H9 (cell line): ENCODE measurements at regions not wholly inside any gene's neighbourhood (a gene's known extent, or its start where the extent isn't known, plus 50 kb on each side); places are given as distances from the start of the nearest gene placed in this dataset.

Source experiments
- DNase-seq: peaks from one replicate; pipeline ENCODE4 v3.0.0-alpha.2; 2017
- H2AFZ ChIP-seq: one replicate; pipeline ENCODE4 v1.6.1; 2013; ENCODE audit warnings: mild to moderate bottlenecking, low read length, control low read depth, moderate library complexity
- H2AK5ac ChIP-seq: 2 replicates; pipeline ENCODE4 v1.6.1; 2013; ENCODE audit warnings: low read length, control low read depth, mixed read lengths; ENCODE audit not compliant: insufficient read length
- H2BK120ac ChIP-seq: one replicate; pipeline ENCODE4 v1.6.1; 2013; ENCODE audit warnings: low read depth, mild to moderate bottlenecking, low read length, control low read depth, inconsistent platforms; ENCODE audit not compliant: poor library complexity, severe bottlenecking
- H2BK12ac ChIP-seq: 2 replicates; pipeline ENCODE4 v1.6.1; 2013; ENCODE audit warnings: low read length, control low read depth, mixed read lengths, low read depth; ENCODE audit not compliant: insufficient read length
- H2BK15ac ChIP-seq: 2 replicates; pipeline ENCODE4 v1.6.1; 2013; ENCODE audit warnings: low read depth, low read length, control low read depth
- H2BK20ac ChIP-seq: one replicate; pipeline ENCODE4 v1.6.1; 2013; ENCODE audit warnings: low read depth, mild to moderate bottlenecking, low read length, control low read depth, inconsistent platforms; ENCODE audit not compliant: poor library complexity, severe bottlenecking
- H2BK5ac ChIP-seq: 2 replicates; pipeline ENCODE4 v1.6.1; 2013; ENCODE audit warnings: low read length, control low read depth, mixed read lengths; ENCODE audit not compliant: insufficient read length
- H3K14ac ChIP-seq: 2 replicates; pipeline ENCODE4 v1.6.1; 2013; ENCODE audit warnings: low read length, control low read depth; ENCODE audit not compliant: insufficient read depth
- H3K18ac ChIP-seq: 2 replicates; pipeline ENCODE4 v1.6.1; 2013; ENCODE audit warnings: low read depth, mild to moderate bottlenecking, mixed read lengths, low read length, control low read depth; ENCODE audit not compliant: insufficient read length
- H3K23ac ChIP-seq: 2 replicates; pipeline ENCODE4 v1.6.1; 2013; ENCODE audit warnings: low read length, control low read depth, mixed read lengths, low read depth; ENCODE audit not compliant: insufficient read length
- H3K23me2 ChIP-seq: 2 replicates; pipeline ENCODE4 v1.6.1; 2013; ENCODE audit warnings: low read depth, mild to moderate bottlenecking, mixed read lengths, low read length, control low read depth; ENCODE audit not compliant: insufficient read length, poor library complexity, severe bottlenecking
- H3K27ac ChIP-seq: 2 replicates; pipeline ENCODE4 v1.5.1; 2013; ENCODE audit warnings: low read length, control low read depth, mixed read lengths, low read depth; ENCODE audit not compliant: insufficient read length
- H3K27me3 ChIP-seq: 2 replicates; pipeline ENCODE4 v1.6.1; 2013; ENCODE audit warnings: low read length, control low read depth, inconsistent platforms; ENCODE audit not compliant: insufficient read depth
- H3K4ac ChIP-seq: 2 replicates; pipeline ENCODE4 v1.6.1; 2013; ENCODE audit warnings: low read depth, mild to moderate bottlenecking, control low read depth, inconsistent platforms, low read length, moderate library complexity
- H3K4me1 ChIP-seq: 2 replicates; pipeline ENCODE4 v1.6.1; 2013; ENCODE audit warnings: low read length, control low read depth, inconsistent platforms; ENCODE audit not compliant: insufficient read depth
- H3K4me2 ChIP-seq: 2 replicates; pipeline ENCODE4 v1.6.1; 2013; ENCODE audit warnings: low read length, control low read depth, mixed read lengths; ENCODE audit not compliant: insufficient read length, insufficient read depth
- H3K56ac ChIP-seq: 2 replicates; pipeline ENCODE4 v1.6.1; 2013; ENCODE audit warnings: low read depth, mild to moderate bottlenecking, mixed read lengths, low read length, control low read depth; ENCODE audit not compliant: insufficient read length
- H3K79me1 ChIP-seq: 2 replicates; pipeline ENCODE4 v1.6.1; 2013; ENCODE audit warnings: low read depth, mild to moderate bottlenecking, moderate library complexity, low read length, control low read depth, inconsistent platforms; ENCODE audit not compliant: insufficient read depth, poor library complexity, severe bottlenecking
- H3K79me2 ChIP-seq: 2 replicates; pipeline ENCODE4 v1.6.1; 2013; ENCODE audit warnings: low read length, control low read depth, inconsistent platforms; ENCODE audit not compliant: insufficient read depth
- H3K9ac ChIP-seq: 2 replicates; pipeline ENCODE4 v1.6.1; 2013; ENCODE audit warnings: low read length, control low read depth, mixed read lengths; ENCODE audit not compliant: insufficient read length; ENCODE audit errors: extremely low read depth
- H3K9me3 ChIP-seq: one replicate; pipeline ENCODE4 v1.6.1; 2013; ENCODE audit warnings: low read depth, low read length, inconsistent platforms; ENCODE audit not compliant: control insufficient read depth
- H3T11ph ChIP-seq: one replicate; pipeline ENCODE4 v1.6.1; 2013; ENCODE audit warnings: mild to moderate bottlenecking, low read length, control low read depth, inconsistent platforms
- H4K20me1 ChIP-seq: one replicate; pipeline ENCODE4 v1.6.1; 2013; ENCODE audit not compliant: control insufficient read depth, insufficient read length, insufficient read depth
- H4K5ac ChIP-seq: 2 replicates; pipeline ENCODE4 v1.6.1; 2013; ENCODE audit warnings: low read depth, mild to moderate bottlenecking, mixed read lengths, low read length, control low read depth; ENCODE audit not compliant: insufficient read length
- H4K8ac ChIP-seq: replicated peaks from 2 replicates; pipeline ENCODE4 v1.6.1; 2013; ENCODE audit warnings: low read length, control low read depth, mixed read lengths, low read depth; ENCODE audit not compliant: insufficient read length
- H4K91ac ChIP-seq: 2 replicates; pipeline ENCODE4 v1.6.1; 2013; ENCODE audit warnings: low read depth, mild to moderate bottlenecking, moderate library complexity, mixed read lengths, low read length, control low read depth; ENCODE audit not compliant: insufficient read length
- H3K27ac Mint-ChIP-seq, 3 experiments: 2 replicates in 2 of 3; 3 replicates in 1 of 3; pipeline ENCODE4 v1.8.0; 2020 to 2021; ENCODE audit warnings: mixed read lengths in 3 of 3, mild to moderate bottlenecking in 1 of 3, moderate library complexity in 1 of 3
- H3K27me3 Mint-ChIP-seq: 2 replicates; pipeline ENCODE4 v1.8.0; 2021; ENCODE audit warnings: low read depth, mild to moderate bottlenecking, moderate library complexity, mixed read lengths
- H3K36me3 Mint-ChIP-seq, 3 experiments: 2 replicates in 2 of 3; 3 replicates in 1 of 3; pipeline ENCODE4 v1.8.0; 2020 to 2021; ENCODE audit warnings: low read depth in 3 of 3, mixed read lengths in 3 of 3; ENCODE audit not compliant: insufficient read depth in 1 of 3
- H3K4me1 Mint-ChIP-seq, 2 experiments: 2 replicates each; pipeline ENCODE4 v1.8.0; 2020; ENCODE audit warnings: mixed read lengths in 2 of 2
- H3K4me3 Mint-ChIP-seq, 2 experiments: 2 replicates in 1 of 2; 3 replicates in 1 of 2; pipeline ENCODE4 v1.8.0; 2020 to 2021; ENCODE audit warnings: mild to moderate bottlenecking in 2 of 2, mixed read lengths in 2 of 2, moderate library complexity in 1 of 2
- H3K9me3 Mint-ChIP-seq, 2 experiments: 2 replicates in 1 of 2; 3 replicates in 1 of 2; pipeline ENCODE4 v1.8.0; 2020; ENCODE audit warnings: mild to moderate bottlenecking in 2 of 2, mixed read lengths in 2 of 2, moderate library complexity in 1 of 2
- CTCF ChIP-seq: fragments of 200-600 bp; sonication (generic); conservative IDR thresholded peaks from 3 replicates; pipeline ENCODE4 v1.8.0; 2021; ENCODE audit warnings: antibody characterized with exemption, mild to moderate bottlenecking
- WGBS: extraction: QIAGEN DNeasy Blood & Tissue Kit; methylation state at CpG from one replicate; pipeline ENCODE4 v1.1.7; 2013; ENCODE audit warnings: missing lambda C conversion rate, low lambda C conversion rate, mixed read lengths; ENCODE audit not compliant: insufficient read length; ENCODE audit errors: extremely low coverage; 5-methylcytosine and 5-hydroxymethylcytosine counted together

DNA sequence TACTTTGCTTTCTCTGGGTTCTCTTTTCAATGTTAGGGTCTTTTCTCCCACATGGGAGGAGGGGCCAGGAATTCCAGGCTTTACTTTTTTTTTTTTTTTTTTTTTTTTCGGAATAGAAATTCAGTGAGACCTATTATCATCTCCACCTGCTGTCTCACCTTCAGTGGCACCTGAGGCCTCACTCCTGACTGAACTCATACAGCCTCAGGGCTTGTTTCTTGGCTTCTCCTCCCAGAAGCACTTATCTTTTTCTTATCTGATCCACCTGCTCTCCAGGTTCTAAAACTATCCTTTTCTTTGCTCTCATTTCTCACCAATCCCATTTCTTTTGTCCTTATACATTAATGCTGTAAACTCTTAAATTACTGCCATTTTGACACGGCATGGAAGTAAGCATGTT lies 117.3 kb upstream of the PPP3CA start:
- Histone ChIP-seq H3K79me2 (no peaks in the 10 kb centered on the region), H4K91ac (no peak overlapping the region), H3T11ph (no peak overlapping the region), H2BK15ac (no peak overlapping the region), H4K20me1 (no peaks in the 10 kb centered on the region), H3K27ac (no peak overlapping the region), H3K23me2 (no peaks in the 10 kb centered on the region), H2BK12ac (no peak overlapping the region), H2AK5ac (no peak overlapping the region), H3K4ac (no peak overlapping the region), H3K4me2 (no peak overlapping the region), H3K56ac (no peak overlapping the region), H2BK120ac (no peak overlapping the region), H2BK20ac (no peak overlapping the region), H3K18ac (no peak overlapping the region), H3K4me1 (no peaks in the 10 kb centered on the region), H4K8ac (no peak overlapping the region), H3K79me1 (no peaks in the 10 kb centered on the region), H3K23ac (no peak overlapping the region), H3K27me3 (no peaks in the 10 kb centered on the region), H3K9ac (no peak overlapping the region), H2BK5ac (no peak overlapping the region), H3K9me3 (no peaks in the 10 kb centered on the region), H4K5ac (no peak overlapping the region), H2AFZ (no peak overlapping the region), H3K14ac (no peak overlapping the region)
- H3K4me3 Mint-ChIP-seq = no peak overlapping the region
- TF ChIP-seq CTCF = no peak
- H3K4me1 Mint-ChIP-seq = peaks cover 0 to 6% of the 10 kb centered on the region in 2 experiments; a peak in 1 of 4 replicates
- WGBS = no CpG with 5 or more reads among the region's 2 CpGs
- DNase-seq = no peak
- no peaks in the 10 kb centered on the region; a peak in 1 of 7 replicates for H3K36me3 Mint-ChIP-seq
- H3K27me3 Mint-ChIP-seq = no peaks in the 10 kb centered on the region
- peaks cover 5 to 9% of the 10 kb centered on the region in 2 experiments; a peak in 3 of 5 replicates for H3K9me3 Mint-ChIP-seq
- H3K27ac Mint-ChIP-seq = peak overlapping the region in 1 of 3 experiments; percentile 23; a peak in 1 of 7 replicates
